HG02798 (cell line): ENCODE measurements at regions not wholly inside any gene's neighbourhood (a gene's known extent, or its start where the extent isn't known, plus 50 kb on each side); places are given as distances from the start of the nearest gene placed in this dataset.

ENCODE experiments used
- ATAC-seq: cut with Tn5 transposase; IDR thresholded peaks from one replicate; pipeline ENCODE4 v1.9.1; 2021; ENCODE audit warnings: mild to moderate bottlenecking; ENCODE audit not compliant: unreplicated experiment, poor library complexity

GRCh38 chr5:73272351-73272750 is 99.4 kb downstream of the TMEM174 start:
- ATAC-seq: no peak

GRCh38 chr5:73268826-73269225 is 95.8 kb downstream of the TMEM174 start:
- ATAC-seq: no peak

GRCh38 chr5:73267766-73268435 is 94.9 kb downstream of the TMEM174 start:
- ATAC-seq: no peak

DNA sequence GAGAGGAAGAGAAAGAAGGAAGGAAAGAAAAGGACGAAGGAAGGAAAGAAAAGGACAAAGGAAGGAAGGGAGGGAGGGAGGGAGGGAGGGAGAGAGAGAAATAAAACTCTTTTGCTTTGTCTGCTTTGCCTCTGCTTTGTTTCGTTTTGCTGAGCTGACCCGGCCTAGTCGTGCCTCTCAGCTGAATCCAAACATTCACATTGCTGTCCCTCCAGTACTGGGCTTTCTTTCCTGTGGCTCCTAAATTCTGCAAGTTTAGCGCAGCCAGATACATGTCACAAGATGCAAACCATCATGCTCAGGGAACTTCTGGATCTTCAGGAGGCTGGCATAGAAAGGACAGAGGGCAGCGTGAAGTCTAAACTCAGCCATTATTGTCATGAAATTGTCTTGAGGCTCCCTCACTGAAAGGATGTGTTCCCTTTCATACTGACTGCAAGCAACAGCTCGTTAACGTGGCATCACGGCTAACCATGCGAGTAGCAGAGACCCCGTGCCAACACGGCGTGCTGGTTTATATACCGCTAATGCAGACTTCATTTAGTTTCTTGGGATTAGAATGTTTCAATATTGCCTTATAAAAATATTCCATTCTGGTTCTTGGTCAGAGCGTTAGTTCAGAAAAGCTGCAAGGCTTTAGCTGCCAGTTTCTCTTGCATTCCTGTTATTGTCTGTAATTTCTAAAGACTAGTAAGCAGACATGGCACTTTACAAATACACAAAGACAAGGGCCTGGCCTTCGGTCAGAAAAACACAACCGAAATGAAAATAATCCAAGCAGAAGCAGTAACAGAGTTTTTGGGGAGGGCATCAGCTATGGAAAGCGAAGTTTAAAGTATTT is 94.2 kb downstream of the TMEM174 start:
- no peak for ATAC-seq

DNA sequence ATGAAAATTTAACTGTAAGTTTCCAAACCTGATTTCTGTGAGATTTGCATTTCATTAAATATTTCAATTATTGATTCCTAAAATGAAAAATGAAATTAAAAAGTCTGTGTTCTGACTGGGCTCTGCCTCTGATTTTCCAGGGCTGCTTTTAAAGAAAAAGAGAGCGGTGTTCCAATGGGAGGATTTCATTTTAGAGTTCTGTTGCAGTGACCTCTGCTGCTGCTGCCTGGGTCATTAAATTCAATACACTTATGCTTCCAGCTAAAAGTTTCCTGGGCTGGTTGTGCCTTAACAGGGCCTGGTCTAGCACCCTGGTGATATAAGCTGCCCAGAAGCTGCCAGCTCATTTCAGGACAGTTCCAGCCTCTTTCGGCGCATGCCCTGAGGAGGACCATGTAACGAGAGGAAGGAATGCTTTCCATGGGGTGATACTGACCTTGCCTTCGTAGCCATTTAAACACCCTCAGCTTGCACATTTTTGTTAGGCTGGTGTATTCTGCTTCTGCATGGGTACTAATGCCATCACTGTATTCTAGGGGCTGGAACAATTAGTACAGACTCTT is 93.3 kb downstream of the TMEM174 start:
- no peak for ATAC-seq

DNA sequence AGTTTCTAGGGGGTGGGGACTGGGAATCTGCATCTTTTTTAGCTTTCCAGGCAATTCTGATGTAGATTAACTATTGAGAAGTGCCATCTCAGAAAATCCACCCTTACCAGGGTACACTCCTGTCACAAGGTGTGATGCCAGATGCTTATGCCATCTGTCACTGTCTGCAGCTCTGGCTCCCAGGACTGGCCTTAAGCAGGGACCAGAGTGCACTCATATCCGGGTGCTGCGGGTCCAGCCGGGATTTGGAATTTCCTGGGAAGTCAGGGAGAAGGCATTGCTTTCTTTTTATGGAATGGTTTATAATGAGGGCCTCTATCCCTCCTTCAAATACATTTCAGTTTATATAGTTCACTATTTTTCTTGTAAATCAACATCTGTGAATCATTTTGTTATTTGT is 92.6 kb downstream of the TMEM174 start:
- ATAC-seq: no peak

DNA sequence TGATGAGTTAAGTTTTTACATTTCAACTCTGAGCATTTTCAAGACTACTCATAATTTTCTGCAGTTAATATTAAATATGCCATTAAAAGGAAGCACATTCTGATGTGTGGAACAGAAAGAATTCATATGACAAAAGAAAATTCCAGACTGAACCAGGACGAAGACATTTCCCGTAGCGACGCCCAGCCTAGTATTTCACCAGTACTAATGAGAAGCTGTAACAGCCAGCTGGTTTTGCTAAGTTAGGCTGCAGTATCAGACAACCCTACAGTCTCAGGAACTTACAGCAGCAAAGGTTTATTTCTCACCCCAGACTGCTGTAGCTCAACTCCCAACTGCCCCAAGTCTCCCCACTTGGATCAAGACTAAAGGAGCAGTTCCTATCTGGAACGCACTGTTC is 91.6 kb downstream of the TMEM174 start:
- ATAC-seq: no peak

DNA sequence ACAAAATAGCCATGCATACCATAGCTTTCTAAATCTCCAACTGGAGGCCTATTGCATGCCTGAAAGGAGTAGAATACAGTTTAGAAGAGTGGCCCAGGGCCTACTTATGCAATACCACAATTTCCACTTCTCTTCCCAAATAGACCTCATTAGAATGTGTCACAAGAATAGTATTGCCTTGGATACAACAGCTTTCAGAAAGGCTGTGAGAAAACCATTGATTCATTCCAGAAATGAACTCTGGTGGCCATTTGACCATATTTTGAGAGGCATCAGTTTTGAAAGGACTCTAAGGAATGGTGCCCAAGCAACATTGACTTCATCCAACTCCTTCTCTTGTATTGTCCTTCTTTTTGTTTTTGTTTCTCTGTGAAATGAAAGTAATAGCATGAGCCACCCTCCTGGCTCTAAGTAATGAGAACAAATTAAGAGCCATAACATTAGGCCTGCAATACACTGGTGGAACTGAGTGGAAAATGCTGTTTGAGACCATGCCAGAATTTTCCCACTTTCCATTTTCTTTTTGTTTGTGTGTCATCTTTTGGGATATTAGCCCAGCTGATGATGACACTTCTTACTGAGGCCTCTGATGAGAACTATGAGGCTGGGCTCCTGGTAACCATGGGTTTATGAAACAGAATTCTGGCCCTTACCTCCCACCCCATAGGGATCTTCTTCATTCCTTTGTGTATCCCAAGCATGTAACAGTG is 90.2 kb downstream of the TMEM174 start:
- ATAC-seq: no peak

GRCh38 chr5:73256862-73257261 is 83.9 kb downstream of the TMEM174 start:
- no peak for ATAC-seq

DNA sequence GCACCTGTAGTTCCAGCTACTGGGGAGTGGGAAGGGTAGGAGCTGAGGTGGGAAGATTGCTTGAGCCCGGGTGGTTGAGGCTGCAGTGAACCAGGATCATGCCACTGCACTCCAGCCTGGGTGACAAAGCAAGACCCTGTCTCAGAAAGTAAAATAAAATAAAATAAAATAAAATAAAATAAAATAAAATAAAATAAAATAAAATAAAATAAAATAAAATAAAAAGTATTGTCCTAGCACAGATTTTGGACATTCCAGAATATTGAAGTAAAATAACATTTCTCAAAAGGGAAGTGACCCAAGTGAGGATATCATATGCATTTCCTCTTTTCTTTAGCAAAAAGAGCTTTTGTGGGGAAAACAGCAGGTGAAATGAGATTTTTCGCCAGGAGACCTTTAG is 83.5 kb downstream of the TMEM174 start:
- no peak for ATAC-seq

GRCh38 chr5:73256012-73256411 is 83.0 kb downstream of the TMEM174 start:
- no peak for ATAC-seq

DNA sequence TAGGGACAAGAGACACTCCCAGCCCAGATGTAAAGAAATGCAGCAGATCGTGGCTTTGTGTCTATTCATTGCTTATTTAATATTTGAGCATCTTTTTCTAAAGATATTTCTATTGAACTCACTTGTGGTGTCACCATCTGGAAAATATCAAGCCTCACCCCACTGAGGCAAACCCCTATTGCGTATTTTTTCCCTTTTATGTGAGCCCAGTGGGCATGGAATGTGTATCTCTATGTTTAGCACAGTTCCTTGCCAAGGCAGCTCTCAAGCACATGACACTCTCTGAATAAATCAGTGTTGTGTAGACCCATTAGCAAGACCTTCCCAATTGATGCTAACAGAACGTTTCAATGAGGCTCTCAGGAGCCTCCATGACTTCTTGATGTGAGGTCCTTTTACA is 81.6 kb downstream of the TMEM174 start:
- no peak for ATAC-seq

DNA sequence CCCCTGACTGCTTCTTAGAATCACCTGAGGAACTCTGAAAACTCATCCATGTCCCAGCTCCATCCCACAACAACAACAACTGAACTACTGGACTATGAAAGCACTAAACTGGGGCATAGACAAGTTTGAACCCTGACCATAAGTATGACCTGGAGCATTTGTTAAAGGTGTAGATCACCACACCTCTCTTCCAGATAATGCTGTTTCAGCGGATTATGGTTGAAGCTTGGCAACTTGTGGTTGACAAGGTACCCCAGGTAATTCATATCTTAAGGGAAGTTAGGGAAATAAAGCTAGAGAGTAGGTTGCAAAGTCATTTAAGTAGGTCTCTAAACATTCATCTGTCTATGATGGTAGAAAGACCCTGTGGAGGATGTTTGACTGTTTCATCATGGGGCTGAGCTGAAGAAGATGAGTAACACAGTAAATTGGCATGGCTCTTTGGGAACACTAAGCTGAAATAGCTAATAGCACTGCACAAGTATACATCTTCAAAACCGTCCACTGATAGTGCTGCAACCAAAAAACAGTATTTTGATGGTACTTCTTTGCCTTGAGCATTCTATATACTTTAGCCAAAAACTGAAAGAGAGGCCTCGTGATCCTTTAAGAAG is 80.2 kb downstream of the TMEM174 start:
- no peak for ATAC-seq

- ATAC-seq: no peak
Observed at GRCh38 chr5:73250645-73251044, 77.7 kb downstream of the TMEM174 start.

DNA sequence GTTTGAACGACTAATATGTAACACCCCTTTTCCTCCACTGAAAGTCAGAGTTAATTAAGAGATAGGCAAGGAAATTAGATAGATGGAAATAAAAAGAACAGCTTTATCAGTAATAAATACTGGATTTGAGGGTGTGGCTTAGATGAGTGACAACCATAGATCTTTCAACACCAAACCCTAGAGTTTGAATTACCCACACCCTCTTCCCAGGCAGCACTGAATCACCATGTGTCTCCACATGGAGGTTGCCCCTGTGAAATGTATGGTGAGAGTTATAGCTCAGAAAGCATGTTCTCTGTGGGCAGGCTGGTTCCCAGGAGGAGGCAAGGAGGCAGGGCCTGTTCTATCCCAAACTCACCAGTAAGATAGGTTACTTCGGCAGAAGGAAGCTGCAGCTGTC is 69.7 kb downstream of the TMEM174 start:
- no peak for ATAC-seq

DNA sequence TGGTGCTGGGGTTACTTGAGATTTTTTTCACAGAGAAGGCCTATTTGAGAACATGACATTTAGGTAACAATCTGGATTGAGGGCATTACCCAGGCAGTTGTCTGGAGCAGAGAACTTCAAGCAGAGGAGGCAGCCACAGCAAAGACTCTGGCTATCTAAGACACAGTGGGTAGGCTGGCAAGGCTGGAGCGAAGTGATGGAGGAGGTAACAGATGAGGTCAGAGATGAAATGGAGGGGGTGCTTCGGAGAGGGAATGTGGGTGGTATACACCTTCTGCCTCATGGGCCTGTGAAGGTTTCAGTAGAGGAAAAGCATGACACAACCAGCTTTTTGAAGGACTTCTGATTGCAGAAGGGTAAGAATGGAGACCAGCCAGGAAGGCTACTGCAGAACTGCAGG is 65.9 kb downstream of the TMEM174 start:
- ATAC-seq: no peak

GRCh38 chr5:73236541-73237128 is 63.6 kb downstream of the TMEM174 start:
- ATAC-seq: no peak

- ATAC-seq: no peak
Observed at GRCh38 chr5:73234204-73234555, 61.2 kb downstream of the TMEM174 start.

DNA sequence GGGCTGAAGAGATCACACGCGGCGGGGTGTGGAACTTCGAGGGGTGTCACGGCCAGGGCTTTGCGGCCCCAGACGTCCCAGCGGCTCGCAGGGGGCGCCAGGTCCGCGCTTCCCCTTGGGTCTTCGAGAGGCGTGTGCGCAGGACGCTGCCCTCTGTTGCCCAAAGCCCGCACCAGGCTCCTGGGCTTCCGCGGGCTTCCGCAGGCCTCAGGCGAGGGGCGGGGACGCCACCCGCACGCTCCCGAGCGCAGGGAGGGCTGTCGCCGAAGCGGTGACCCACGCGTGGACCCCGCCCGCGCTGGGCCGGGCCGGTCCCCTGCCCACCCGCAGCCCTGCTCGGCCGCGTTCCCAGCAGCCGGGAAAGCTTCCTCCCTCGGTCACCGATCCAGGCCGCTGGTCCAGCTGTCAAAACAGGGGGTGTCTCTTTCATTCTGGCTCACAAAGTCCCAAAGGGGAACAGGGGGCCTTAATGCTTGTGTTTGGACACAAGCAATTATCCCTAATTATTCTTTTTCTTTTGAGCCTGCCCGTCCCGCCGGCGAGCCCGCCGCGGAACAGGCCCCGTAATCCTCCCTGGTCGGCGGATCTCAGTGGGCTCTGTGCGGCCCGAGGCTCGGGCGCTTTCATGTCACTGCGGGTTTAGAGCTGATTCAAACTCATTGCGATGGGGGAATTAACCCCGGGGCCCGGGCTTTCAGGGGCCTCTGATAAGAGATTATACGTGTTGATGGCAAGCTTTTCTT is 60.6 kb downstream of the TMEM174 start:
- ATAC-seq: no peak

GRCh38 chr5:73233053-73233460 is 60.1 kb downstream of the TMEM174 start:
- ATAC-seq: no peak
